Mesendoderm (in vitro differentiated cells): ENCODE measurements at regions not wholly inside any gene's neighbourhood (a gene's known extent, or its start where the extent isn't known, plus 50 kb on each side); places are given as distances from the start of the nearest gene placed in this dataset.

ENCODE experiments used
- DNase-seq: peaks from one replicate; pipeline ENCODE4 v3.0.0; 2013
- H2AK5ac ChIP-seq: 2 replicates; pipeline ENCODE4 v1.6.1; 2013; ENCODE audit warnings: low read length, inconsistent platforms
- H2BK120ac ChIP-seq: 2 replicates; pipeline ENCODE4 v1.6.1; 2013; ENCODE audit warnings: low read depth, mild to moderate bottlenecking, low read length, moderate library complexity, mixed read lengths
- H2BK15ac ChIP-seq: replicated peaks from 2 replicates; pipeline ENCODE4 v1.6.1; 2013; ENCODE audit warnings: low read depth, mild to moderate bottlenecking, moderate library complexity
- H2BK5ac ChIP-seq: 2 replicates; pipeline ENCODE4 v1.6.1; 2013; ENCODE audit warnings: low read length, inconsistent platforms
- H3K18ac ChIP-seq: 2 replicates; pipeline ENCODE4 v1.6.1; 2013; ENCODE audit warnings: mild to moderate bottlenecking, low read length, mixed read lengths
- H3K23ac ChIP-seq: one replicate; pipeline ENCODE4 v1.6.1; 2013; ENCODE audit warnings: low read length
- H3K27ac ChIP-seq: 2 replicates; pipeline ENCODE4 v1.5.1; 2013; ENCODE audit warnings: low read depth, mild to moderate bottlenecking, inconsistent platforms, low read length, moderate library complexity
- H3K27me3 ChIP-seq: 2 replicates; pipeline ENCODE4 v1.6.1; 2013; ENCODE audit warnings: low read length, control low read depth, mild to moderate bottlenecking, inconsistent platforms; ENCODE audit not compliant: insufficient read depth, poor library complexity
- H3K36me3 ChIP-seq: 2 replicates; pipeline ENCODE4 v1.6.1; 2013; ENCODE audit warnings: low read length, inconsistent platforms; ENCODE audit not compliant: control insufficient read depth, insufficient read depth
- H3K4ac ChIP-seq: one replicate; pipeline ENCODE4 v1.6.1; 2013; ENCODE audit warnings: low read depth, mild to moderate bottlenecking, low read length, moderate library complexity
- H3K4me1 ChIP-seq: 2 replicates; pipeline ENCODE4 v1.6.1; 2013; ENCODE audit warnings: low read depth, low read length, inconsistent platforms; ENCODE audit not compliant: control insufficient read depth
- H3K4me2 ChIP-seq: 2 replicates; pipeline ENCODE4 v1.6.1; 2013; ENCODE audit warnings: low read length
- H3K4me3 ChIP-seq: 2 replicates; pipeline ENCODE4 v1.5.1; 2013; ENCODE audit warnings: mild to moderate bottlenecking, low read length
- H3K56ac ChIP-seq: one replicate; pipeline ENCODE4 v1.6.1; 2013; ENCODE audit warnings: low read length
- H3K79me1 ChIP-seq: 2 replicates; pipeline ENCODE4 v1.6.1; 2013; ENCODE audit warnings: low read length, inconsistent platforms
- H3K79me2 ChIP-seq: 2 replicates; pipeline ENCODE4 v1.6.1; 2013; ENCODE audit warnings: mild to moderate bottlenecking, low read length; ENCODE audit not compliant: control insufficient read depth, insufficient read depth
- H3K9ac ChIP-seq: 2 replicates; pipeline ENCODE4 v1.6.1; 2013; ENCODE audit warnings: low read length, inconsistent platforms
- H4K5ac ChIP-seq: one replicate; pipeline ENCODE4 v1.6.1; 2013; ENCODE audit warnings: low read length
- H4K8ac ChIP-seq: one replicate; pipeline ENCODE4 v1.6.1; 2013; ENCODE audit warnings: low read depth, mild to moderate bottlenecking, control low read depth, low read length, moderate library complexity
- WGBS: extraction: QIAGEN DNeasy Blood & Tissue Kit; methylation state at CpG from one replicate; pipeline ENCODE4 v1.1.7; 2013; ENCODE audit warnings: low lambda C conversion rate, missing lambda C conversion rate; ENCODE audit not compliant: insufficient coverage; ENCODE audit errors: extremely low coverage; 5-methylcytosine and 5-hydroxymethylcytosine counted together

DNA sequence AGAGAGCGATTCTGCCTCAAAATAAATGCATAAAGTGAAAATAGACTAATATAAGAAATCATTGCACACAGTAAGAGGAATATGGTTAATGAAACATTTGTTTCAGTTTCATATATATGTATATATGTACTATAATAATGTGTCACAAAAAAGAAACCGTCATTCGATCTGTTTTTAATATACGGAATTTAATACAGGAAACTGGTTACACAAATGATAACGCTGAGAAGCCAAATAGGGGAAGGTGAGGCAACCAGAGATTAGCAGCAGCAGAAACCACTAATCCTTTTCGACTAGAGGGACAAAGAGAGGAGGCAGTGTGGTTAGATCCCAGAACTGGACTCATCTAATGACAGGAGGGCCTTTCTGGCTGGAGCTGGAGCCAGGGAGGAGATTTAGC lies 64.2 kb upstream of the GREB1L start:
- Histone ChIP-seq H2BK120ac (no peak overlapping the region), H4K8ac (no peak overlapping the region), H3K4me3 (no peak overlapping the region), H3K4me1 (no peaks in the 10 kb centered on the region), H2BK5ac (no peak overlapping the region), H3K18ac (no peak overlapping the region), H4K5ac (no peak overlapping the region), H3K23ac (no peak overlapping the region), H3K79me1 (no peaks in the 10 kb centered on the region), H2AK5ac (no peak overlapping the region), H3K9ac (no peak overlapping the region), H3K56ac (no peak overlapping the region), H3K36me3 (no peaks in the 10 kb centered on the region), H3K4ac (no peak overlapping the region), H3K4me2 (no peak overlapping the region), H3K79me2 (no peaks in the 10 kb centered on the region), H3K27ac (no peak overlapping the region), H3K27me3 (no peaks in the 10 kb centered on the region), H2BK15ac (no peak overlapping the region)
- DNase-seq = no peak
- WGBS = no CpG with 5 or more reads among the region's 6 CpGs

GRCh38 chr18:21179590-21180220 lies 62.3 kb upstream of the GREB1L start:
- H3K9ac ChIP-seq = no peak overlapping the region
- H3K27ac ChIP-seq = no peak overlapping the region
- H3K27me3 ChIP-seq = no peaks in the 10 kb centered on the region
- no peak overlapping the region for H3K23ac ChIP-seq
- no peaks in the 10 kb centered on the region for H3K79me2 ChIP-seq
- no peak overlapping the region for H3K18ac ChIP-seq
- H3K36me3 ChIP-seq = no peaks in the 10 kb centered on the region
- H3K4me1 ChIP-seq = no peaks in the 10 kb centered on the region
- no peak overlapping the region for H3K4ac ChIP-seq
- DNase-seq = peak; percentile 73
- no peak overlapping the region for H3K56ac ChIP-seq
- H3K79me1 ChIP-seq = no peaks in the 10 kb centered on the region
- no peak overlapping the region for H3K4me2 ChIP-seq
- no CpG with 5 or more reads among the region's 7 CpGs for WGBS
- no peak overlapping the region for H2BK5ac ChIP-seq
- no peak overlapping the region for H2AK5ac ChIP-seq
- H2BK15ac ChIP-seq = no peak overlapping the region
- no peak overlapping the region for H4K8ac ChIP-seq
- no peak overlapping the region for H4K5ac ChIP-seq
- H3K4me3 ChIP-seq = no peak overlapping the region
- no peak overlapping the region for H2BK120ac ChIP-seq

DNA sequence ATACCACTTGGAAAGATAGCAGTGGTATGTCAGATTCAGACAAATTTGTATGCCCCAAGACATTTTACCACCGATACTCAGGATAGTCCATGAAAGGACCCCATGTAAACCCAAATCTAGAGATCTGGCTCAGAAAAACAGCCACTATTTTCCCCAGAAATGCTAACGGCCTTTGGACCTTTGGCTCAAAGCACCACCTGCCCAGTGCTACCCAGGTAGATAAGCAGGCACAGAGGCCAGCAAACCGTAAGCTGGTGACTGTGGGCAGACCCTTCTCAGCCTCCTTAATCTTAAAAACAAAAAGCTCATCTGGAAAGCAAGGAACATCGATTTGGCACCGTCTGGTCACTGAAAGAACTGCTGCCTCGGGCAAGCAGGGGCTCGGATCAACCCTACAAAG lies 61.4 kb upstream of the GREB1L start:
- H2BK15ac ChIP-seq = no peak overlapping the region
- H3K4ac ChIP-seq = no peak overlapping the region
- WGBS = no CpG with 5 or more reads among the region's 7 CpGs

DNA sequence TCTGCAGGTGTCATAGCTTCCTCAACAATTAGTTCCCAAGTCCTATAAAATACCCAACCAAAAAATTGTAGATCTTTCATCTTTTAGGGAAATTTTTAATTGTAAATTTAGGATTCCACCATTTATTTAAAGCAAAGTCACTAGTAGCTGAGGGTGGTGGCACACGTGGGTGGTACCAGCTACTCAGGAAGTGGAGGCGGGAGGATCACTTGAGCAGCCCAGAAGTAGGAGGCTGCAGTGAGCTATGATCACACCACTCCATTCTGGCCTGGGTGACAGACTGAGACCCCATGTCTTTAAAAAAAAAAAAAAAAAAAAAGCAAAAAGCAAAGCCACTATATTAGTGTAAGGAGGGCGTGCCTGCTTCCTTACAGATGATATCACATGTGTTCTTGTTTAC lies 60.3 kb upstream of the GREB1L start:
- DNase-seq = no peak
- H3K27ac ChIP-seq = no peak overlapping the region
- WGBS = no CpG with 5 or more reads among the region's 3 CpGs
- H3K79me1 ChIP-seq = no peaks in the 10 kb centered on the region
- H3K4me1 ChIP-seq = no peaks in the 10 kb centered on the region
- no peaks in the 10 kb centered on the region for H3K36me3 ChIP-seq
- H2BK5ac ChIP-seq = no peak overlapping the region
- H3K18ac ChIP-seq = no peak overlapping the region
- no peak overlapping the region for H3K23ac ChIP-seq
- H3K56ac ChIP-seq = no peak overlapping the region
- H2AK5ac ChIP-seq = no peak overlapping the region
- no peak overlapping the region for H2BK15ac ChIP-seq
- H2BK120ac ChIP-seq = no peak overlapping the region
- H3K79me2 ChIP-seq = no peaks in the 10 kb centered on the region
- H3K4ac ChIP-seq = no peak overlapping the region
- H4K8ac ChIP-seq = no peak overlapping the region
- H3K4me3 ChIP-seq = no peak overlapping the region
- no peak overlapping the region for H3K9ac ChIP-seq
- H3K27me3 ChIP-seq = no peaks in the 10 kb centered on the region
- H4K5ac ChIP-seq = no peak overlapping the region
- H3K4me2 ChIP-seq = no peak overlapping the region

More for the DNA sequence above, 61.4 kb upstream of the GREB1L start:
- no peak overlapping the region for H3K56ac ChIP-seq
- H2BK5ac ChIP-seq = no peak overlapping the region
- no peak overlapping the region for H3K4me3 ChIP-seq
- H3K18ac ChIP-seq = no peak overlapping the region
- no peaks in the 10 kb centered on the region for H3K79me2 ChIP-seq
- no peaks in the 10 kb centered on the region for H3K27me3 ChIP-seq
- H2BK120ac ChIP-seq = no peak overlapping the region
- no peak overlapping the region for H3K23ac ChIP-seq
- H3K4me2 ChIP-seq = no peak overlapping the region
- H3K27ac ChIP-seq = no peak overlapping the region
- DNase-seq = no peak
- no peaks in the 10 kb centered on the region for H3K4me1 ChIP-seq
- no peak overlapping the region for H3K9ac ChIP-seq
- no peak overlapping the region for H4K8ac ChIP-seq
- H2AK5ac ChIP-seq = no peak overlapping the region
- no peak overlapping the region for H4K5ac ChIP-seq
- no peaks in the 10 kb centered on the region for H3K36me3 ChIP-seq
- H3K79me1 ChIP-seq = no peaks in the 10 kb centered on the region

DNA sequence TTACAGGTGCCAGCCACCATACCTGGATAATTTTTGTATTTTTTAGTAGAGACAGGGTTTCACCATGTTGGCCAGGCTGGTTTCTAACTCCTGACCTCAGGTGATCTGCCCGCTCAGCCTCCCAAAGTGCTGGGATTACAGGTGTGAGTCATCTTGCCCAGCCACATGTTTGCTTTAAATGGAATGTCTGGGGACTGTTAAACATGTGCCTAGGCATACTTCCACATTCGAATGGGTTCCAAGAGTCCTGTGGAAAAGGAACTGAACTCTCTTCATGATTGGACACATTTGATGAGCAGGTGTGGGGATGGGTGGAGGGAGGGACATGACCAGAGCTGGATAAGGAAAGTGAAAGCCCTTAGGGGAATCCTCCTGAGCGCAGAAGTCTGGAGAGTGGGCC lies 58.4 kb upstream of the GREB1L start:
- peak; percentile 11 for DNase-seq
- no peak overlapping the region for H3K27ac ChIP-seq
- no peak overlapping the region for H3K9ac ChIP-seq

DNA sequence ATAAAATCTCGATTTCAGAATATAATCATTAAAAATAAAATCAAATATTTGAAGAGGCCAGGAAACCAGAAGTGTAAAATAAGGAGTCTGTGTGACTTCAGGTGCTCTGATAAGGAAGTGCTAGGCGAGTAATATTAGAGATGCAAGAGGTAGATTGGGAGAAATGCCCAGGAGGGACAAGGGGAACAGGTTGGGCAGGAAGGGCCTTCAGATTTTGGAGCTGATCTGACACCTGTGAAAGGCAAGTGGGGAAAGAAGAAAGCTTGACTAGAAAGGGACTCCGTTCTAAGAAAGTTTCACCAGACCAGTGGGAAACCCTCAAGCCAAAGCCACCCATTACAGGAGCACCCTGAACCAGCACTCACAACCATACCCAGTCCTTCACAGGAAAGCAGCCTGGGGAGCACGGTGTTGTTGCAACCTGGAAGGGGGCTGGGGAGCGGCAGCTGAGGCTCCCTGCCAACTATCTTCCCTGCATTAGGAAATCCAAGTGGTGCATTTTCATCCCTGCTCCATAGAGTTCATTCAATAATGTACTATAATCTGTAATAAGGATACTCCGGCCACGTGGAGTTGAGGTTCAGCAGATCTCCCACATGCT lies 57.5 kb upstream of the GREB1L start:
- DNase-seq = no peak
- no peak overlapping the region for H3K23ac ChIP-seq
- no peak overlapping the region for H2BK15ac ChIP-seq
- H3K27me3 ChIP-seq = no peaks in the 10 kb centered on the region
- H3K56ac ChIP-seq = no peak overlapping the region
- H3K4me1 ChIP-seq = no peaks in the 10 kb centered on the region
- no peak overlapping the region for H3K4me2 ChIP-seq
- H3K79me2 ChIP-seq = no peaks in the 10 kb centered on the region
- H3K4me3 ChIP-seq = no peak overlapping the region
- no peak overlapping the region for H4K8ac ChIP-seq
- H2AK5ac ChIP-seq = no peak overlapping the region
- no peak overlapping the region for H4K5ac ChIP-seq
- H2BK120ac ChIP-seq = no peak overlapping the region
- no peak overlapping the region for H3K9ac ChIP-seq
- H3K79me1 ChIP-seq = no peaks in the 10 kb centered on the region
- H3K27ac ChIP-seq = no peak overlapping the region
- WGBS = 100% methylated on average over 1 of the region's 7 CpGs
- H2BK5ac ChIP-seq = no peak overlapping the region
- no peak overlapping the region for H3K4ac ChIP-seq
- H3K18ac ChIP-seq = no peak overlapping the region
- H3K36me3 ChIP-seq = no peaks in the 10 kb centered on the region

More for the DNA sequence above, 58.4 kb upstream of the GREB1L start:
- no peak overlapping the region for H3K23ac ChIP-seq
- no peak overlapping the region for H2BK120ac ChIP-seq
- H3K4me3 ChIP-seq = no peak overlapping the region
- H3K79me1 ChIP-seq = no peaks in the 10 kb centered on the region
- H2AK5ac ChIP-seq = no peak overlapping the region
- no peak overlapping the region for H2BK5ac ChIP-seq
- no peak overlapping the region for H3K4me2 ChIP-seq
- H3K79me2 ChIP-seq = no peaks in the 10 kb centered on the region
- no peak overlapping the region for H4K5ac ChIP-seq
- H3K27me3 ChIP-seq = no peaks in the 10 kb centered on the region
- no peak overlapping the region for H3K18ac ChIP-seq
- no peak overlapping the region for H3K4ac ChIP-seq
- no peaks in the 10 kb centered on the region for H3K36me3 ChIP-seq
- H4K8ac ChIP-seq = no peak overlapping the region
- H2BK15ac ChIP-seq = no peak overlapping the region
- no peak overlapping the region for H3K56ac ChIP-seq
- WGBS = no CpG with 5 or more reads among the region's 3 CpGs
- no peaks in the 10 kb centered on the region for H3K4me1 ChIP-seq
